ENCODE measurements at regions not wholly inside any gene's neighbourhood (a gene's known extent, or its start where the extent isn't known, plus 50 kb on each side); places are given as distances from the start of the nearest gene placed in this dataset.
"Not testable (repeated sequence)": the region's sequence is repeated elsewhere in the genome, so short reads cannot be mapped to it uniquely, and the experiment has no call there.

- intact Hi-C loops (cut with DNase I, micrococcal nuclease); DNase-seq; ATAC-seq: not testable (repeated sequence)
Measured at GRCh38 chr3:185306286-185306685, 52.4 kb upstream of the EHHADH start.

GRCh38 chr3:185306847-185307246, 53.0 kb upstream of the EHHADH start:
- ATAC-seq: no peak
- intact Hi-C loops (cut with DNase I, micrococcal nuclease): no loop called here
- no peak for DNase-seq

- intact Hi-C loops (cut with DNase I, micrococcal nuclease): no loop called here
- DNase-seq (peak in 1 of 2 donors; percentile 66), ATAC-seq (peak; percentile 73)
Measured at GRCh38 chr3:185308126-185308754, 54.4 kb upstream of the EHHADH start.

- ATAC-seq (no peak), DNase-seq (no peak)
- intact Hi-C loops (cut with DNase I, micrococcal nuclease): no loop called here
Measured at GRCh38 chr3:185309302-185309701, 53.6 kb upstream of the MAP3K13 start.

GRCh38 chr3:185309795-185310194, 53.1 kb upstream of the MAP3K13 start:
- intact Hi-C loops (cut with DNase I, micrococcal nuclease): no loop called here
- DNase-seq (no peak), ATAC-seq (no peak)

GRCh38 chr3:185311991-185312390, 50.9 kb upstream of the MAP3K13 start:
- intact Hi-C loops (cut with DNase I, micrococcal nuclease): no loop called here
- ATAC-seq (peak; percentile 90), DNase-seq (peak; percentile 48 to 56)
